ENCODE measurements at regions not wholly inside any gene's neighbourhood (a gene's known extent, or its start where the extent isn't known, plus 50 kb on each side); places are given as distances from the start of the nearest gene placed in this dataset.

- TF ChIP-seq TAF1 (IDR thresholded peaks at IDR 0.05; ENCODE audit: low read depth), result no peak
- TF ChIP-seq TEAD4 (IDR thresholded peaks at IDR 0.05), result peak; percentile 73
These were observed 841.8 kb upstream of the ADGRL4 start for GRCh38 chr1:79848316-79848715.

DNA sequence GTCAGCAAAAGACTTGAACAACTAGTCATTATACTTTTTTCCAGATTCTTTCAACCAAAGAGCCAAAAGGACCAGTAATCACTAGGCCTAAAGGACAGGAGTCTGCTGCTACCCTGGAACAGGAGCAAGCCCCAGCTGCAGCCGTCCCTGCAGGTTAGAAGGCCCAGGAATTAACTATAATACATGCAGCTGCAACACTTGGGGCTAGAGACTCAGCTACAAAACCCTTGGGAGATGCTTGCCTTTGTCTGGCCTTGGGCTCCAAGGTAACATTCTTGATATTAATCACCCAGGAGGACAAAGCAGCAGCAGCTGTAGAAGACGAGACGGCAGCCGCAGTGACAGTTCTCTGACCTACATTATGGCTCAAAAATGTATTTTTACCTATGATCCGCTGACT, 841.2 kb upstream of the ADGRL4 start:
- TF ChIP-seq EGR1 (IDR thresholded peaks at IDR 0.05), result no peak
- TF ChIP-seq RAD21 (IDR thresholded peaks at IDR 0.05; ENCODE audit: low read depth), result no peak
- no peak for TF ChIP-seq ZBTB7A (IDR thresholded peaks at IDR 0.05; ENCODE audit: low read depth)
- no peak for TF ChIP-seq CEBPB (IDR thresholded peaks at IDR 0.05)
- no peak for TF ChIP-seq MAX (IDR thresholded peaks at IDR 0.05)
- TF ChIP-seq TAF1 (IDR thresholded peaks at IDR 0.05; ENCODE audit: low read depth), result no peak
- TF ChIP-seq YY1 (IDR thresholded peaks at IDR 0.05; ENCODE audit: low read depth), result no peak
- TF ChIP-seq USF1 (IDR thresholded peaks at IDR 0.05), result no peak
- TF ChIP-seq FOXM1 (IDR thresholded peaks at IDR 0.05; ENCODE audit: borderline replicate concordance, low read depth), result no peak
- TF ChIP-seq NFIC (IDR thresholded peaks at IDR 0.05), result no peak
- no peak for TF ChIP-seq EP300 (IDR thresholded peaks at IDR 0.05; ENCODE audit: borderline replicate concordance)
- TF ChIP-seq TEAD4 (IDR thresholded peaks at IDR 0.05), result no peak
- TF ChIP-seq, protein P1, sequence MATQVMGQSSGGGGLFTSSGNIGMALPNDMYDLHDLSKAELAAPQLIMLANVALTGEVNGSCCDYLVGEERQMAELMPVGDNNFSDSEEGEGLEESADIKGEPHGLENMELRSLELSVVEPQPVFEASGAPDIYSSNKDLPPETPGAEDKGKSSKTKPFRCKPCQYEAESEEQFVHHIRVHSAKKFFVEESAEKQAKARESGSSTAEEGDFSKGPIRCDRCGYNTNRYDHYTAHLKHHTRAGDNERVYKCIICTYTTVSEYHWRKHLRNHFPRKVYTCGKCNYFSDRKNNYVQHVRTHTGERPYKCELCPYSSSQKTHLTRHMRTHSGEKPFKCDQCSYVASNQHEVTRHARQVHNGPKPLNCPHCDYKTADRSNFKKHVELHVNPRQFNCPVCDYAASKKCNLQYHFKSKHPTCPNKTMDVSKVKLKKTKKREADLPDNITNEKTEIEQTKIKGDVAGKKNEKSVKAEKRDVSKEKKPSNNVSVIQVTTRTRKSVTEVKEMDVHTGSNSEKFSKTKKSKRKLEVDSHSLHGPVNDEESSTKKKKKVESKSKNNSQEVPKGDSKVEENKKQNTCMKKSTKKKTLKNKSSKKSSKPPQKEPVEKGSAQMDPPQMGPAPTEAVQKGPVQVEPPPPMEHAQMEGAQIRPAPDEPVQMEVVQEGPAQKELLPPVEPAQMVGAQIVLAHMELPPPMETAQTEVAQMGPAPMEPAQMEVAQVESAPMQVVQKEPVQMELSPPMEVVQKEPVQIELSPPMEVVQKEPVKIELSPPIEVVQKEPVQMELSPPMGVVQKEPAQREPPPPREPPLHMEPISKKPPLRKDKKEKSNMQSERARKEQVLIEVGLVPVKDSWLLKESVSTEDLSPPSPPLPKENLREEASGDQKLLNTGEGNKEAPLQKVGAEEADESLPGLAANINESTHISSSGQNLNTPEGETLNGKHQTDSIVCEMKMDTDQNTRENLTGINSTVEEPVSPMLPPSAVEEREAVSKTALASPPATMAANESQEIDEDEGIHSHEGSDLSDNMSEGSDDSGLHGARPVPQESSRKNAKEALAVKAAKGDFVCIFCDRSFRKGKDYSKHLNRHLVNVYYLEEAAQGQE (IDR thresholded peaks at IDR 0.05; ENCODE audit: low read depth), result no peak
- no peak for TF ChIP-seq CREB1 (IDR thresholded peaks at IDR 0.05; ENCODE audit: low read depth)
- TF ChIP-seq TCF12 (IDR thresholded peaks at IDR 0.05; ENCODE audit: low read depth), result no peak

DNA sequence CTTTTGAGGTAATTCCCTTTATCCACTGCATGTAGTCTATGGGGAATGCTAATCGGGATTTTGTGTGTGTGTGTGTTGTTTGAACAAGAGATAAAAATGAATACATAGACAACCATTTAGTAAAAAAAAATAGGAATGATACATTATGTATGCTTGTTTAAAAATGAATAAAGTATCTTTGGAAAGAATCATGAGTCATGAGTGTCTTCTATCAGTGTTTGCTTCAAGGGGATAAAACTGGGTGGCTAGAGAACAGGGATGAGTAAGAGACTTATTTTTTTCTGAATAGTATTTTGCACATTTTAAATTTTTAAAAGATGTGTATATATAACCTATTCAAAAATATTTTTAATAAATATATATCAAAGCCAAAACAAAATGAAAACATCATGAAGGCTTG, 839.4 kb upstream of the ADGRL4 start:
- TF ChIP-seq TAF1 (IDR thresholded peaks at IDR 0.05; ENCODE audit: low read depth) (no peak), MAX (IDR thresholded peaks at IDR 0.05) (no peak), EGR1 (IDR thresholded peaks at IDR 0.05) (no peak), CEBPB (IDR thresholded peaks at IDR 0.05) (no peak), RAD21 (IDR thresholded peaks at IDR 0.05; ENCODE audit: low read depth) (no peak), FOXM1 (IDR thresholded peaks at IDR 0.05; ENCODE audit: borderline replicate concordance, low read depth) (no peak), CREB1 (IDR thresholded peaks at IDR 0.05; ENCODE audit: low read depth) (no peak), EP300 (IDR thresholded peaks at IDR 0.05; ENCODE audit: borderline replicate concordance) (no peak), YY1 (IDR thresholded peaks at IDR 0.05; ENCODE audit: low read depth) (no peak), TCF12 (IDR thresholded peaks at IDR 0.05; ENCODE audit: low read depth) (no peak), USF1 (IDR thresholded peaks at IDR 0.05) (no peak), ZBTB7A (IDR thresholded peaks at IDR 0.05; ENCODE audit: low read depth) (no peak), NFIC (IDR thresholded peaks at IDR 0.05) (no peak), TEAD4 (IDR thresholded peaks at IDR 0.05) (no peak)
- TF ChIP-seq, protein P1 (IDR thresholded peaks at IDR 0.05; ENCODE audit: low read depth), result no peak

DNA sequence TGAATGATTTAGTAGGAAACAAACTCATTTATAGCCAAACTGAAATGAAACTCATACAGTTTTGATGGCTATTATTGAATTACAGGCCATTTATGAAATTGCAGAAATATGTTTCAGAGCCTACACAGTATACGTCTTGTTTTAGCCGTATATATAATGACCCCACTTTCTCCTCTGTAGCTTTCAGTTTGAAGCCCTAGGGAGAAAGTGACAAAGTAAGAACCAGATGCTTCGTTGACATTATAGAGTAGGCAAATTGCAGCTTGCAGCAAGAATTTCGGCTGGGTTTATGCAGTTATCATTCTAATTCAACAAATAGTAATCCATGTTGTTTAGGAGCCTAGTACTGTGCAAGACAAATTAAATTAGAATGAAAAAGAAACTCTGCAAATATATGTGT, 836.3 kb upstream of the ADGRL4 start:
- TF ChIP-seq CEBPB (IDR thresholded peaks at IDR 0.05) (no peak), TAF1 (IDR thresholded peaks at IDR 0.05; ENCODE audit: low read depth) (no peak), TCF12 (IDR thresholded peaks at IDR 0.05; ENCODE audit: low read depth) (no peak), EGR1 (IDR thresholded peaks at IDR 0.05) (no peak), MAX (IDR thresholded peaks at IDR 0.05) (no peak), RAD21 (IDR thresholded peaks at IDR 0.05; ENCODE audit: low read depth) (no peak), YY1 (IDR thresholded peaks at IDR 0.05; ENCODE audit: low read depth) (no peak), CREB1 (IDR thresholded peaks at IDR 0.05; ENCODE audit: low read depth) (no peak), FOXM1 (IDR thresholded peaks at IDR 0.05; ENCODE audit: borderline replicate concordance, low read depth) (no peak), NFIC (IDR thresholded peaks at IDR 0.05) (no peak), EP300 (IDR thresholded peaks at IDR 0.05; ENCODE audit: borderline replicate concordance) (no peak), USF1 (IDR thresholded peaks at IDR 0.05) (no peak), TEAD4 (IDR thresholded peaks at IDR 0.05) (no peak), ZBTB7A (IDR thresholded peaks at IDR 0.05; ENCODE audit: low read depth) (no peak)
- TF ChIP-seq, protein P1 (IDR thresholded peaks at IDR 0.05; ENCODE audit: low read depth), result no peak
